ENCODE measurements at regions not wholly inside any gene's neighbourhood (a gene's known extent, or its start where the extent isn't known, plus 50 kb on each side); places are given as distances from the start of the nearest gene placed in this dataset.
"Not testable (repeated sequence)": the region's sequence is repeated elsewhere in the genome, so short reads cannot be mapped to it uniquely, and the experiment has no call there.

- H3K4me1 ChIP-seq (ENCODE audit: insufficient read depth, low read length, severe bottlenecking), result no peaks in the 10 kb centered on the region
- no peaks in the 10 kb centered on the region for H3K79me2 ChIP-seq (ENCODE audit: insufficient read depth, low read length)
- 0 out of 2 replicates have a peak, but pooled peaks cover 2% of the 10 kb centered on the region for H3K9me3 ChIP-seq (ENCODE audit: low read length)
- no peaks in the 10 kb centered on the region for H4K20me1 ChIP-seq (ENCODE audit: insufficient read depth, low read length)
- no peak overlapping the region for H3K27ac ChIP-seq (ENCODE audit: low read depth, low read length, poor library complexity, severe bottlenecking)
- H3K4me3 ChIP-seq (ENCODE audit: low read depth, low read length, poor library complexity, severe bottlenecking), result no peak overlapping the region
- no peaks in the 10 kb centered on the region for H3K27me3 ChIP-seq (ENCODE audit: insufficient read depth, low read length)
- no peaks in the 10 kb centered on the region for H3K9me2 ChIP-seq (ENCODE audit: low read depth, low read length)
- H3K4me2 ChIP-seq (ENCODE audit: low read length), result no peak overlapping the region
- no peaks in the 10 kb centered on the region for H3F3A ChIP-seq (ENCODE audit: insufficient read depth, low read length)
- no peak overlapping the region for H2AFZ ChIP-seq (ENCODE audit: low read length)
- no peaks in the 10 kb centered on the region for H3K36me3 ChIP-seq (ENCODE audit: insufficient read depth, low read length)
- TF ChIP-seq EZH2 (IDR thresholded peaks at IDR 0.05; ENCODE audit: borderline replicate concordance, low read length) (no peak), CTCF (IDR thresholded peaks at IDR 0.05; ENCODE audit: low read length) (no peak)
- no peak overlapping the region for H3K9ac ChIP-seq (ENCODE audit: low read length)
Measured at GRCh38 chr5:51162245-51162644, 221.0 kb upstream of the ISL1 start.

GRCh38 chr5:51165621-51166020 lies 217.6 kb upstream of the ISL1 start:
- not testable (repeated sequence) for H3K9me3 ChIP-seq (ENCODE audit: low read length); H3F3A ChIP-seq (ENCODE audit: insufficient read depth, low read length); H3K27me3 ChIP-seq (ENCODE audit: insufficient read depth, low read length); H3K36me3 ChIP-seq (ENCODE audit: insufficient read depth, low read length); H3K27ac ChIP-seq (ENCODE audit: low read depth, low read length, poor library complexity, severe bottlenecking); H3K4me1 ChIP-seq (ENCODE audit: insufficient read depth, low read length, severe bottlenecking); H3K9me2 ChIP-seq (ENCODE audit: low read depth, low read length); H3K4me2 ChIP-seq (ENCODE audit: low read length); H3K79me2 ChIP-seq (ENCODE audit: insufficient read depth, low read length); H4K20me1 ChIP-seq (ENCODE audit: insufficient read depth, low read length); H2AFZ ChIP-seq (ENCODE audit: low read length); H3K9ac ChIP-seq (ENCODE audit: low read length); H3K4me3 ChIP-seq (ENCODE audit: low read depth, low read length, poor library complexity, severe bottlenecking)

- no peak overlapping the region for H3K27ac ChIP-seq (ENCODE audit: low read depth, low read length, poor library complexity, severe bottlenecking)
- no peak overlapping the region for H3K4me2 ChIP-seq (ENCODE audit: low read length)
- H2AFZ ChIP-seq (ENCODE audit: low read length), result no peak overlapping the region
- H3K9me2 ChIP-seq (ENCODE audit: low read depth, low read length), result no peaks in the 10 kb centered on the region; the same call in 1 of the 2 replicates
- H3F3A ChIP-seq (ENCODE audit: insufficient read depth, low read length), result no peaks in the 10 kb centered on the region
- H4K20me1 ChIP-seq (ENCODE audit: insufficient read depth, low read length), result no peaks in the 10 kb centered on the region
- H3K79me2 ChIP-seq (ENCODE audit: insufficient read depth, low read length), result no peaks in the 10 kb centered on the region
- TF ChIP-seq CTCF (IDR thresholded peaks at IDR 0.05; ENCODE audit: low read length), result no peak
- no peak for TF ChIP-seq EZH2 (IDR thresholded peaks at IDR 0.05; ENCODE audit: borderline replicate concordance, low read length)
- H3K9me3 ChIP-seq (ENCODE audit: low read length), result no peaks in the 10 kb centered on the region
- H3K36me3 ChIP-seq (ENCODE audit: insufficient read depth, low read length), result no peaks in the 10 kb centered on the region
- no peak overlapping the region for H3K9ac ChIP-seq (ENCODE audit: low read length)
- no peaks in the 10 kb centered on the region for H3K4me1 ChIP-seq (ENCODE audit: insufficient read depth, low read length, severe bottlenecking)
- no peak overlapping the region for H3K4me3 ChIP-seq (ENCODE audit: low read depth, low read length, poor library complexity, severe bottlenecking)
- H3K27me3 ChIP-seq (ENCODE audit: insufficient read depth, low read length), result no peaks in the 10 kb centered on the region
Measured at GRCh38 chr5:51172903-51173626, 210.2 kb upstream of the ISL1 start.
